ENCODE measurements at regions not wholly inside any gene's neighbourhood (a gene's known extent, or its start where the extent isn't known, plus 50 kb on each side); places are given as distances from the start of the nearest gene placed in this dataset.

- H3K9me1 ChIP-seq (replicated peaks; ENCODE audit: control insufficient read depth, extremely low read depth, insufficient read depth, low read length) = no peaks in the 10 kb centered on the region
- H3K36me3 ChIP-seq (ENCODE audit: control insufficient read depth in 2 of 2, extremely low read depth in 1 of 2, insufficient read depth in 2 of 2, low read length in 2 of 2) = no peaks in the 10 kb centered on the region
- POLR2A ChIA-PET = no interaction called here
- H3K27me3 ChIP-seq (ENCODE audit: control insufficient read depth in 2 of 2, insufficient read depth in 2 of 2, low read length in 2 of 2) = no peaks in the 10 kb centered on the region
- TF ChIP-seq MAX (IDR thresholded peaks at IDR 0.05; ENCODE audit: insufficient read depth, insufficient read length) = no peak
- TF ChIP-seq GATA2 (IDR thresholded peaks at IDR 0.05; ENCODE audit: insufficient read depth, insufficient read length, low read depth, low read length) = no peak
- no peak for TF ChIP-seq EZH2 (IDR thresholded peaks at IDR 0.05; ENCODE audit: borderline replicate concordance, low read depth, low read length, severe bottlenecking)
- no TSS peak for BruUV-seq (replicated peaks)
- dilution Hi-C loops (cut with MboI; ENCODE audit: extremely low pct_ligation_motif_present, low sequenced_read_pairs) = no loop called here
- intact Hi-C loops (cut with micrococcal nuclease) = no loop called here
- no peaks in the 10 kb centered on the region for H3K79me2 ChIP-seq (ENCODE audit: control insufficient read depth, insufficient read depth, low read length)
- FAIRE-seq = no peak
- H3K4me2 ChIP-seq (ENCODE audit: insufficient read depth, low read length) = no peak overlapping the region
- DNase-seq (ENCODE audit: low read depth, low spot score) = no peak
- no peaks in the 10 kb centered on the region for H3K9me3 ChIP-seq (replicated peaks; ENCODE audit: control insufficient read depth, insufficient read depth, low read length)
- H3K4me1 ChIP-seq (ENCODE audit: control insufficient read depth, extremely low read depth, insufficient read depth, low read length) = no peaks in the 10 kb centered on the region
- no peaks in the 10 kb centered on the region for H4K20me1 ChIP-seq (replicated peaks; ENCODE audit: control insufficient read depth, extremely low read depth, insufficient read depth, low read length)
- H3K4me3 ChIP-seq (replicated peaks in 1 of 3; ENCODE audit: insufficient read depth in 1 of 3, low read depth in 1 of 3, low read length in 3 of 3) = no peak overlapping the region
- H3K27ac ChIP-seq (ENCODE audit: insufficient read depth, low read depth, low read length) = no peak overlapping the region
- CTCF ChIA-PET = no interaction called here
- H2AFZ ChIP-seq (ENCODE audit: low read depth, low read length) = no peak overlapping the region
- no peak overlapping the region for H3K9ac ChIP-seq (replicated peaks; ENCODE audit: extremely low read depth, insufficient read depth, low read length)
Measured at GRCh38 chr20:24827603-24828295, 121.3 kb upstream of the CST7 start.

- Histone ChIP-seq H3K9ac (replicated peaks; ENCODE audit: extremely low read depth, insufficient read depth, low read length) (no peak overlapping the region), H3K9me1 (replicated peaks; ENCODE audit: control insufficient read depth, extremely low read depth, insufficient read depth, low read length) (no peaks in the 10 kb centered on the region), H3K79me2 (ENCODE audit: control insufficient read depth, insufficient read depth, low read length) (no peaks in the 10 kb centered on the region), H3K4me1 (ENCODE audit: control insufficient read depth, extremely low read depth, insufficient read depth, low read length) (no peaks in the 10 kb centered on the region), H3K9me3 (replicated peaks; ENCODE audit: control insufficient read depth, insufficient read depth, low read length) (no peaks in the 10 kb centered on the region), H4K20me1 (replicated peaks; ENCODE audit: control insufficient read depth, extremely low read depth, insufficient read depth, low read length) (no peaks in the 10 kb centered on the region), H3K36me3 (ENCODE audit: control insufficient read depth in 2 of 2, extremely low read depth in 1 of 2, insufficient read depth in 2 of 2, low read length in 2 of 2) (no peaks in the 10 kb centered on the region), H3K4me2 (ENCODE audit: insufficient read depth, low read length) (no peak overlapping the region), H3K4me3 (replicated peaks in 1 of 3; ENCODE audit: insufficient read depth in 1 of 3, low read depth in 1 of 3, low read length in 3 of 3) (no peak overlapping the region), H3K27ac (ENCODE audit: insufficient read depth, low read depth, low read length) (no peak overlapping the region), H3K27me3 (ENCODE audit: control insufficient read depth in 2 of 2, insufficient read depth in 2 of 2, low read length in 2 of 2) (no peaks in the 10 kb centered on the region), H2AFZ (ENCODE audit: low read depth, low read length) (no peak overlapping the region)
- ChIA-PET CTCF (no interaction called here), POLR2A (no interaction called here)
- DNase-seq (ENCODE audit: low read depth, low spot score) = no peak
- no TSS peak for BruUV-seq (replicated peaks)
- intact Hi-C loops (cut with micrococcal nuclease) (no loop called here), dilution Hi-C loops (cut with MboI; ENCODE audit: extremely low pct_ligation_motif_present, low sequenced_read_pairs) (no loop called here)
- no peak for FAIRE-seq
- TF ChIP-seq POLR2A (IDR thresholded peaks at IDR 0.05; ENCODE audit: low read depth, low read length) = no peak
- no peak for TF ChIP-seq MAX (IDR thresholded peaks at IDR 0.05; ENCODE audit: insufficient read depth, insufficient read length)
- no peak for TF ChIP-seq FOS (IDR thresholded peaks at IDR 0.05; ENCODE audit: borderline replicate concordance, insufficient read depth, low read length)
- no peak for TF ChIP-seq GATA2 (IDR thresholded peaks at IDR 0.05; ENCODE audit: insufficient read depth, insufficient read length, low read depth, low read length)
- TF ChIP-seq CTCF (IDR thresholded peaks at IDR 0.05; ENCODE audit: extremely low read depth in 1 of 2, insufficient read depth in 1 of 2, low read depth in 1 of 2, low read length in 2 of 2) = no peak
- no peak for TF ChIP-seq POLR2AphosphoS5 (IDR thresholded peaks at IDR 0.05; ENCODE audit: insufficient read depth, low read depth, low read length)
- no peak for TF ChIP-seq EZH2 (IDR thresholded peaks at IDR 0.05; ENCODE audit: borderline replicate concordance, low read depth, low read length, severe bottlenecking)
- no peak for TF ChIP-seq JUN (IDR thresholded peaks at IDR 0.05; ENCODE audit: borderline replicate concordance, insufficient read depth, insufficient read length, low read depth)
- TF ChIP-seq MYC (IDR thresholded peaks at IDR 0.05; ENCODE audit: low read depth, low read length) = no peak
Measured at GRCh38 chr20:24828992-24829648, 119.9 kb upstream of the CST7 start.

All from endothelial cell of umbilical vein (primary cell).